Neural progenitor cell (in vitro differentiated cells): ENCODE measurements at regions not wholly inside any gene's neighbourhood (a gene's known extent, or its start where the extent isn't known, plus 50 kb on each side); places are given as distances from the start of the nearest gene placed in this dataset.
A peak's percentile ranks its signal among the peaks of the same experiment; 100 is the strongest.
"Not testable (repeated sequence)": the region's sequence is repeated elsewhere in the genome, so short reads cannot be mapped to it uniquely, and the experiment has no call there.

Source experiments
- DNase-seq: peaks from one replicate; pipeline ENCODE4 v3.0.0-alpha.2; 2016; ENCODE audit warnings: low spot score
- H2AFZ ChIP-seq: fragments of 200-600 bp; sonication (generic); replicated peaks from 2 replicates; pipeline ENCODE4 v1.6.1; 2016; ENCODE audit warnings: antibody characterized with exemption
- H3F3A ChIP-seq: fragments of 200-600 bp; sonication (generic); 2 replicates; pipeline ENCODE4 v1.6.1; 2016; ENCODE audit warnings: antibody characterized with exemption, low read depth
- H3K27ac ChIP-seq: fragments of 200-600 bp; sonication (generic); 2 replicates; pipeline ENCODE4 v1.5.1; 2016; ENCODE audit warnings: mild to moderate bottlenecking
- H3K27me3 ChIP-seq: fragments of 200-600 bp; sonication (generic); 2 replicates; pipeline ENCODE4 v1.6.1; 2016; ENCODE audit warnings: mild to moderate bottlenecking, moderate library complexity
- H3K36me3 ChIP-seq: fragments of 200-600 bp; sonication (generic); 2 replicates; pipeline ENCODE4 v1.5.1; 2016
- H3K4me1 ChIP-seq: fragments of 200-600 bp; sonication (generic); 2 replicates; pipeline ENCODE4 v1.6.1; 2016; ENCODE audit warnings: mixed run types
- H3K4me2 ChIP-seq: fragments of 200-600 bp; sonication (generic); 2 replicates; pipeline ENCODE4 v1.6.1; 2016
- H3K4me3 ChIP-seq: fragments of 200-600 bp; sonication (generic); 2 replicates; pipeline ENCODE4 v1.5.1; 2016
- H3K79me2 ChIP-seq: fragments of 200-600 bp; sonication (generic); 2 replicates; pipeline ENCODE4 v1.6.1; 2016; ENCODE audit warnings: low read depth
- H3K9ac ChIP-seq: fragments of 200-600 bp; sonication (generic); 2 replicates; pipeline ENCODE4 v1.6.1; 2016
- H3K9me3 ChIP-seq: fragments of 200-600 bp; sonication (generic); 2 replicates; pipeline ENCODE4 v1.5.1; 2016; ENCODE audit warnings: low read depth
- H4K20me1 ChIP-seq: fragments of 200-600 bp; sonication (generic); 2 replicates; pipeline ENCODE4 v1.6.1; 2016; ENCODE audit warnings: low read depth
- H3K27ac Mint-ChIP-seq: 3 replicates; pipeline ENCODE4 v1.8.0; 2021; ENCODE audit warnings: mixed read lengths
- H3K27me3 Mint-ChIP-seq: 2 replicates; pipeline ENCODE4 v1.8.0; 2022; ENCODE audit warnings: low read depth, mild to moderate bottlenecking, inconsistent platforms, moderate library complexity, mixed read lengths; ENCODE audit not compliant: insufficient read depth
- H3K36me3 Mint-ChIP-seq: 3 replicates; pipeline ENCODE4 v1.8.0; 2021; ENCODE audit warnings: mixed read lengths
- H3K4me1 Mint-ChIP-seq: 3 replicates; pipeline ENCODE4 v1.8.0; 2021; ENCODE audit warnings: mixed read lengths
- H3K4me3 Mint-ChIP-seq: 3 replicates; pipeline ENCODE4 v1.8.0; 2021; ENCODE audit warnings: mild to moderate bottlenecking, moderate library complexity, mixed read lengths
- H3K9me3 Mint-ChIP-seq: 3 replicates; pipeline ENCODE4 v1.8.0; 2020; ENCODE audit warnings: mixed read lengths
- EZH2 ChIP-seq: fragments of 200-600 bp; sonication (generic); IDR thresholded peaks from 2 replicates; pipeline ENCODE4 v1.6.1; 2017; ENCODE audit warnings: antibody characterized with exemption, mild to moderate bottlenecking, moderate library complexity
- EZH2phosphoT487 ChIP-seq: fragments of 200-600 bp; sonication (generic); IDR thresholded peaks from 2 replicates; pipeline ENCODE4 v1.6.1; 2017; ENCODE audit warnings: antibody characterized with exemption
- TF ChIP-seq, protein P1 (sequence below): fragments of 200-600 bp; sonication (generic); IDR thresholded peaks from 2 replicates; pipeline ENCODE4 v1.5.1; 2017; ENCODE audit warnings: antibody characterized with exemption, mild to moderate bottlenecking

DNA sequence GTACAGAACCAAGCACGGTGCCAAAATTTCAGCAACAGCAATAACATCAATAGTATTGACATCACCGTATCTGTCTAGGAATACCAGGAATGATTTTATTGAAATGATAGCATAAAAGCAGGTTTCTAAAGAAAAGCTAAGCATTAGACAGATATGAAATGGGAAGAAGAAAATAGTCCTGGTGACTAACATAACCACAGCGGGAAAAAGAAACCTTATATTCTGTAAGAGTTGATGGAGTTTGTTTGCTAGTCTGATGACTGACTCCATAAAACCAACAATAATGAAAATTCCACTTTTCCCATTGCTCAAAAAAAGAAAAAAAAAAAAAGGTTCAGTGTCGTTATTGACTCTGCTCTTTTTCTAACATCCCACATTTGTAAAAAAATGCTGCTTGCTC, 668.3 kb downstream of the IPMK start:
- Histone ChIP-seq H3K9me3 (no peaks in the 10 kb centered on the region), H3K4me3 (no peak overlapping the region), H3K36me3 (no peaks in the 10 kb centered on the region), H3K27ac (no peak overlapping the region), H3F3A (no peaks in the 10 kb centered on the region), H3K79me2 (no peaks in the 10 kb centered on the region), H3K27me3 (no peaks in the 10 kb centered on the region), H3K9ac (no peak overlapping the region), H2AFZ (no peak overlapping the region), H3K4me2 (no peak overlapping the region), H3K4me1 (no peaks in the 10 kb centered on the region), H4K20me1 (no peaks in the 10 kb centered on the region)
- DNase-seq = no peak
- TF ChIP-seq EZH2phosphoT487 = no peak
- Mint-ChIP-seq H3K36me3 (no peaks in the 10 kb centered on the region), H3K9me3 (no peaks in the 10 kb centered on the region), H3K27me3 (no peaks in the 10 kb centered on the region), H3K4me3 (no peak overlapping the region), H3K27ac (no peak overlapping the region), H3K4me1 (no peaks in the 10 kb centered on the region)

DNA sequence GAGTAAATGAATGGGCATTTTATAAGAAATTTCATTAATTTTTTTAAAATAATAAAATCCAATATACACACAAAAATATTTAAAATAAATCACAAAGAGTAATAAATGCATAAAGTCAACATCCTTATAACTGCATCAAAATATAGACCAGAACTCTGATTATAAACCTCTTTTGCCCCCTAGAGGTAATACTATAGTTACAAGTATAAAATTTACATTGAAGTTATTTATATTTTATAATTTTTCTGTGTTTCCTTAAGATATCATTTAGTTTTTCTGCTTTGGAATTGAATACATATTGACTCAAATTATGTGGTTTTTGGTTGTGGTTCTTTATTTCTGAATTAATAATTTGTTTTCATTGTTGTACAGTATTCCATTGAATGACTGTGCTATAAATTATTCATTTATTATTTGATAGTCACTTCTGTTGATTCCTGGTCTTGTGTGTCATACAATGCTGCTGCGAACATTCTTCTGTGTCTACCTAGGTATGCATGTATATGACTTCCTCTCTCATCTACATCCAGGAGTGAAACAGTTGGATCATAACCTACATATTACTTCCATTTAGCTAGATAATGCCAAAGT, 673.6 kb downstream of the IPMK start:
- H3K4me1 ChIP-seq = no peaks in the 10 kb centered on the region
- H2AFZ ChIP-seq = no peak overlapping the region
- no peaks in the 10 kb centered on the region for H3K27me3 Mint-ChIP-seq
- H3K79me2 ChIP-seq = no peaks in the 10 kb centered on the region
- H3K27ac Mint-ChIP-seq = no peak overlapping the region
- no peak for DNase-seq
- H3K4me3 ChIP-seq = no peak overlapping the region
- TF ChIP-seq, protein P1, sequence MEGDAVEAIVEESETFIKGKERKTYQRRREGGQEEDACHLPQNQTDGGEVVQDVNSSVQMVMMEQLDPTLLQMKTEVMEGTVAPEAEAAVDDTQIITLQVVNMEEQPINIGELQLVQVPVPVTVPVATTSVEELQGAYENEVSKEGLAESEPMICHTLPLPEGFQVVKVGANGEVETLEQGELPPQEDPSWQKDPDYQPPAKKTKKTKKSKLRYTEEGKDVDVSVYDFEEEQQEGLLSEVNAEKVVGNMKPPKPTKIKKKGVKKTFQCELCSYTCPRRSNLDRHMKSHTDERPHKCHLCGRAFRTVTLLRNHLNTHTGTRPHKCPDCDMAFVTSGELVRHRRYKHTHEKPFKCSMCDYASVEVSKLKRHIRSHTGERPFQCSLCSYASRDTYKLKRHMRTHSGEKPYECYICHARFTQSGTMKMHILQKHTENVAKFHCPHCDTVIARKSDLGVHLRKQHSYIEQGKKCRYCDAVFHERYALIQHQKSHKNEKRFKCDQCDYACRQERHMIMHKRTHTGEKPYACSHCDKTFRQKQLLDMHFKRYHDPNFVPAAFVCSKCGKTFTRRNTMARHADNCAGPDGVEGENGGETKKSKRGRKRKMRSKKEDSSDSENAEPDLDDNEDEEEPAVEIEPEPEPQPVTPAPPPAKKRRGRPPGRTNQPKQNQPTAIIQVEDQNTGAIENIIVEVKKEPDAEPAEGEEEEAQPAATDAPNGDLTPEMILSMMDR = peak; percentile 35
- no peak for TF ChIP-seq EZH2
- H3K27ac ChIP-seq = no peak overlapping the region
- no peaks in the 10 kb centered on the region for H4K20me1 ChIP-seq
- no peaks in the 10 kb centered on the region for H3K36me3 Mint-ChIP-seq
- H3K9ac ChIP-seq = no peak overlapping the region
- no peaks in the 10 kb centered on the region for H3F3A ChIP-seq
- H3K4me1 Mint-ChIP-seq = no peaks in the 10 kb centered on the region
- no peak overlapping the region for H3K4me2 ChIP-seq
- no peaks in the 10 kb centered on the region for H3K9me3 ChIP-seq
- no peak overlapping the region for H3K4me3 Mint-ChIP-seq
- H3K9me3 Mint-ChIP-seq = no peaks in the 10 kb centered on the region
- no peaks in the 10 kb centered on the region for H3K27me3 ChIP-seq
- no peaks in the 10 kb centered on the region for H3K36me3 ChIP-seq

DNA sequence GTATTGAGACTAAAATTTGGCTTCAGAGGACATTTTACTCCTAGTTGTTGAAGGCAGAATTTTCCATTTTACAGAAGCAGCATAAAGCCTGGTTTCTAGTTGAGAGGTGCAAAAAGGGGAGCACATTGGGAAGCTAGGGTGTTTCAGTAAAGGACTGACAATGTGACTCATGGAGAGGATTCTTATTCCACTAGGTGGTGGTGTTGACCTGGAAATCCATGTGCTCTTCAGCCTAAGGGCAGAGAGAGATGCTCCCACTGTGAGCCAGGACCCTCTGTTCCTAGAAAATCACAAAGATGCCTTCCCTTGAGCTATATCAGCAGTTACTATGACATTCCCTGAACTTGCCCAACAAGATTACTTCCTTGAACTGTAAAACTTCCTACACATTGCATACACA, 687.8 kb downstream of the IPMK start:
- no peaks in the 10 kb centered on the region for H3K36me3 ChIP-seq
- H3K4me1 ChIP-seq = no peaks in the 10 kb centered on the region
- peak overlapping the region; percentile 36 for H2AFZ ChIP-seq
- no peaks in the 10 kb centered on the region for H3K79me2 ChIP-seq
- DNase-seq = peak; percentile 75
- Mint-ChIP-seq H3K4me1 (no peaks in the 10 kb centered on the region), H3K27ac (no peak overlapping the region), H3K4me3 (no peak overlapping the region), H3K36me3 (no peaks in the 10 kb centered on the region), H3K27me3 (no peaks in the 10 kb centered on the region), H3K9me3 (peaks cover 16% of the 10 kb centered on the region)
- no peaks in the 10 kb centered on the region for H3K27me3 ChIP-seq
- H3K9ac ChIP-seq = no peak overlapping the region
- peaks cover 9% of the 10 kb centered on the region for H3K9me3 ChIP-seq
- H3K27ac ChIP-seq = no peak overlapping the region
- no peaks in the 10 kb centered on the region for H3F3A ChIP-seq
- H3K4me3 ChIP-seq = no peak overlapping the region
- no peaks in the 10 kb centered on the region for H4K20me1 ChIP-seq
- TF ChIP-seq EZH2 = no peak
- TF ChIP-seq, protein P1 = peak; percentile 63
- no peak overlapping the region for H3K4me2 ChIP-seq

DNA sequence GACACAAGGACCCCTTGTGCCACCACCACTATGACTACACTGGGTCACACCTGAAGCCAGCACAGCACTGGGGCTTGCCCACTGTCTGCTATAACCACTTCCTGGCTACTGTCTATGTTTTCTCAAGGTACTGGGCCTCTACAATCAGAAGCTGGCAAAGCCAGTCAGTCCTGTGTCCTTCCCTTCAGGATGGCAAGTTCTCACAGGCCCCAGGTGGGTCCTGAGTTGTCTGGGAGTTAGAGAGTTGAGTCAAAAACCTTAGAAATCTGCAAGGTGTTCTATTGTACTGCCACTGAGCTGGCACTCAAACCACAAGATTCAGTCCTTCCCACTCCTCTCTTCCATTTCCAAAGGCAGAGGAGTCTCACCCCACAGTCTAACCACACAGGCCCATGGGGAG, 705.5 kb downstream of the IPMK start:
- Histone ChIP-seq H3K4me1 (no peaks in the 10 kb centered on the region), H3K9ac (no peak overlapping the region), H3K79me2 (no peaks in the 10 kb centered on the region), H3K9me3 (no peaks in the 10 kb centered on the region), H3K4me2 (no peak overlapping the region), H3K27me3 (no peaks in the 10 kb centered on the region), H2AFZ (no peak overlapping the region), H3K36me3 (no peaks in the 10 kb centered on the region), H3K27ac (no peak overlapping the region), H4K20me1 (no peaks in the 10 kb centered on the region), H3F3A (no peaks in the 10 kb centered on the region), H3K4me3 (no peak overlapping the region)
- no peaks in the 10 kb centered on the region for H3K36me3 Mint-ChIP-seq
- H3K4me1 Mint-ChIP-seq = no peaks in the 10 kb centered on the region
- H3K27ac Mint-ChIP-seq = no peak overlapping the region
- no peaks in the 10 kb centered on the region for H3K9me3 Mint-ChIP-seq
- TF ChIP-seq EZH2phosphoT487 = no peak
- TF ChIP-seq, protein P1 = no peak
- no peak for TF ChIP-seq EZH2
- no peaks in the 10 kb centered on the region for H3K27me3 Mint-ChIP-seq
- DNase-seq = no peak
- no peak overlapping the region for H3K4me3 Mint-ChIP-seq

DNA sequence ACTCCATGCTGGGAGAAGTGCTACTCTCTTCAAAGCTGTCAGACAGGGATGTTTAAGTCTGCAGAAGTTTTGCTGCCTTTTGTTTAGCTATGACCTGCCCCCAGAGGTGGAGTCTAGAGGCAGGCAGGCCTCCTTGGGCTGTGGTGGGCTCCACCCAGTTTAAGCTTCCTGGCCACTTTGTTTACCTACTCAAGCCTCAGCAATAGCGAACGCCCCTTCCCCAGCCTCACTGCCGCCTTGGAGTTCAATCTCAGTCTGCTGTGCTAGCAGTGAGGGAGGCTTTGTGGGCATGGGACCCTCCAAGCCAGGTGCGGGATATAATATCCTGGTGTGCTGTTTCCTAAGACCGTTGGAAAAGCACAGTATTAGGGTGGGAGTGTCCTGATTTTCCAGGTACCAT, 715.9 kb downstream of the IPMK start:
- H3K4me1 Mint-ChIP-seq, H3K27me3 Mint-ChIP-seq, H3K36me3 Mint-ChIP-seq, H4K20me1 ChIP-seq, H3K4me2 ChIP-seq, H3K4me3 Mint-ChIP-seq, H3K4me3 ChIP-seq, H3F3A ChIP-seq, H3K9ac ChIP-seq, H3K27me3 ChIP-seq, H3K27ac ChIP-seq, H3K36me3 ChIP-seq, H3K79me2 ChIP-seq, H3K27ac Mint-ChIP-seq, H3K9me3 Mint-ChIP-seq, H2AFZ ChIP-seq, DNase-seq, H3K4me1 ChIP-seq, H3K9me3 ChIP-seq: not testable (repeated sequence)
